ENCODE measurements at regions not wholly inside any gene's neighbourhood (a gene's known extent, or its start where the extent isn't known, plus 50 kb on each side); places are given as distances from the start of the nearest gene placed in this dataset.

DNA sequence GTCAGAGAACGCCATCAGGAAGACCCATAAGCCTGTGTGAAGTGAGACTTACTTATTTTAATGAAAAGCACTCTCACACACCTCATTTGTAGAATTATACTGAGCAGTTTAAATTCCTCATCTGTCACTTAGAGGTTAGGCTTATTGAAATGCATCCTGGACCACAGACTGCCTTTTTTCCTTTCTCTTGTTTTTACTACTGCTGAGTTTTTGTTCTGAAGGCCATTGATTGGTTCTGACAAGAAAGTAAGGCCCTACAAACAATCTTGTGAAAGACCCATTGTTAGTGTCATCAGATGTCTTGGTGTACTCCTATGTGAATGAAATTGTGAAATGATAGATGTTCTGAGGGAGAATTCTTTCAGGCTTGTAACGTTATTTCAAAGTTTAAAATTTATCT is 1343.3 kb upstream of the ADGRL2 start:
- TF ChIP-seq, protein P1, sequence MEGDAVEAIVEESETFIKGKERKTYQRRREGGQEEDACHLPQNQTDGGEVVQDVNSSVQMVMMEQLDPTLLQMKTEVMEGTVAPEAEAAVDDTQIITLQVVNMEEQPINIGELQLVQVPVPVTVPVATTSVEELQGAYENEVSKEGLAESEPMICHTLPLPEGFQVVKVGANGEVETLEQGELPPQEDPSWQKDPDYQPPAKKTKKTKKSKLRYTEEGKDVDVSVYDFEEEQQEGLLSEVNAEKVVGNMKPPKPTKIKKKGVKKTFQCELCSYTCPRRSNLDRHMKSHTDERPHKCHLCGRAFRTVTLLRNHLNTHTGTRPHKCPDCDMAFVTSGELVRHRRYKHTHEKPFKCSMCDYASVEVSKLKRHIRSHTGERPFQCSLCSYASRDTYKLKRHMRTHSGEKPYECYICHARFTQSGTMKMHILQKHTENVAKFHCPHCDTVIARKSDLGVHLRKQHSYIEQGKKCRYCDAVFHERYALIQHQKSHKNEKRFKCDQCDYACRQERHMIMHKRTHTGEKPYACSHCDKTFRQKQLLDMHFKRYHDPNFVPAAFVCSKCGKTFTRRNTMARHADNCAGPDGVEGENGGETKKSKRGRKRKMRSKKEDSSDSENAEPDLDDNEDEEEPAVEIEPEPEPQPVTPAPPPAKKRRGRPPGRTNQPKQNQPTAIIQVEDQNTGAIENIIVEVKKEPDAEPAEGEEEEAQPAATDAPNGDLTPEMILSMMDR (IDR thresholded peaks at IDR 0.05), result no peak
- TF ChIP-seq POLR2A (IDR thresholded peaks at IDR 0.05), result no peak
